Activated CD4-positive, alpha-beta memory T cell treated with anti-CD3 and anti-CD28 coated beads, Interleukin-2, amount 10 ng/mL, durations not matched to agents 7 days and 5 days (primary cell): ENCODE measurements at regions not wholly inside any gene's neighbourhood (a gene's known extent, or its start where the extent isn't known, plus 50 kb on each side); places are given as distances from the start of the nearest gene placed in this dataset.
"Not testable (repeated sequence)": the region's sequence is repeated elsewhere in the genome, so short reads cannot be mapped to it uniquely, and the experiment has no call there.

Experiments
- CTCF ChIA-PET: fragments of 350-600 bp; sonication (Branson Sonifier 250); formaldehyde crosslinking; loops from one replicate; lab custom pipeline; 2021; ENCODE audit warnings: antibody characterized with exemption, inconsistent platforms; lab: Charles Lee
- POLR2A ChIA-PET: fragments of 350-600 bp; sonication (Branson Sonifier 250); formaldehyde crosslinking; loops from one replicate; lab custom pipeline; 2021; ENCODE audit warnings: antibody characterized with exemption; lab: Charles Lee
- DNase-seq: peaks from one replicate; pipeline ENCODE4 v3.0.0-alpha.2; 2020
- H3K27ac Mint-ChIP-seq: one replicate; pipeline ENCODE4 v1.8.0; 2021; ENCODE audit warnings: mild to moderate bottlenecking, mixed read lengths
- H3K27me3 Mint-ChIP-seq: one replicate; pipeline ENCODE4 v1.8.0; 2021; ENCODE audit warnings: mixed read lengths
- H3K36me3 Mint-ChIP-seq: one replicate; pipeline ENCODE4 v1.8.0; 2021; ENCODE audit warnings: low read depth, mixed read lengths
- H3K4me1 Mint-ChIP-seq: one replicate; pipeline ENCODE4 v1.8.0; 2021; ENCODE audit warnings: mixed read lengths
- H3K4me3 Mint-ChIP-seq: one replicate; pipeline ENCODE4 v1.8.0; 2021; ENCODE audit warnings: mild to moderate bottlenecking, mixed read lengths
- H3K9me3 Mint-ChIP-seq: one replicate; pipeline ENCODE4 v1.8.0; 2021; ENCODE audit warnings: mixed read lengths

- H3K27me3 Mint-ChIP-seq, result peaks cover 9% of the 10 kb centered on the region
- H3K4me3 Mint-ChIP-seq, result peak overlapping the region; percentile 51
- H3K36me3 Mint-ChIP-seq, result no peaks in the 10 kb centered on the region
- H3K27ac Mint-ChIP-seq, result no peak overlapping the region
- peaks cover 10% of the 10 kb centered on the region for H3K4me1 Mint-ChIP-seq
- H3K9me3 Mint-ChIP-seq, result no peaks in the 10 kb centered on the region
- ChIA-PET POLR2A (no interaction called here), CTCF (no interaction called here)
- DNase-seq, result no peak
Observed at GRCh38 chr12:34126805-34127204, 104.5 kb downstream of the ALG10 start.

GRCh38 chr12:34127379-34127778 lies 105.1 kb downstream of the ALG10 start:
- H3K9me3 Mint-ChIP-seq, H3K27ac Mint-ChIP-seq, POLR2A ChIA-PET, H3K4me3 Mint-ChIP-seq, H3K36me3 Mint-ChIP-seq, CTCF ChIA-PET, DNase-seq: not testable (repeated sequence)
- Mint-ChIP-seq H3K27me3 (peaks cover 12% of the 10 kb centered on the region), H3K4me1 (peaks cover 10% of the 10 kb centered on the region)

- no peak for DNase-seq
- POLR2A ChIA-PET, result no interaction called here
- Mint-ChIP-seq H3K36me3 (no peaks in the 10 kb centered on the region), H3K4me1 (no peaks in the 10 kb centered on the region), H3K4me3 (no peak overlapping the region), H3K27ac (no peak overlapping the region), H3K27me3 (no peaks in the 10 kb centered on the region), H3K9me3 (no peaks in the 10 kb centered on the region)
- CTCF ChIA-PET, result no interaction called here
Observed at GRCh38 chr12:34142430-34142829, 120.1 kb downstream of the ALG10 start.

- CTCF ChIA-PET, result no interaction called here
- DNase-seq, result no peak
- no peaks in the 10 kb centered on the region for H3K27me3 Mint-ChIP-seq
- H3K9me3 Mint-ChIP-seq, result no peaks in the 10 kb centered on the region
- POLR2A ChIA-PET, result no interaction called here
- H3K27ac Mint-ChIP-seq, result no peak overlapping the region
- no peaks in the 10 kb centered on the region for H3K4me1 Mint-ChIP-seq
- no peaks in the 10 kb centered on the region for H3K36me3 Mint-ChIP-seq
- H3K4me3 Mint-ChIP-seq, result no peak overlapping the region
Observed at GRCh38 chr12:34151019-34151418, 128.7 kb downstream of the ALG10 start.

GRCh38 chr12:34163443-34163842 lies 141.1 kb downstream of the ALG10 start:
- no peak for DNase-seq
- no peaks in the 10 kb centered on the region for H3K9me3 Mint-ChIP-seq
- H3K27ac Mint-ChIP-seq, result no peak overlapping the region
- peaks cover 9% of the 10 kb centered on the region for H3K27me3 Mint-ChIP-seq
- no peaks in the 10 kb centered on the region for H3K36me3 Mint-ChIP-seq
- ChIA-PET CTCF (no interaction called here), POLR2A (no interaction called here)
- no peaks in the 10 kb centered on the region for H3K4me1 Mint-ChIP-seq
- H3K4me3 Mint-ChIP-seq, result no peak overlapping the region

GRCh38 chr12:34166427-34167060 lies 144.2 kb downstream of the ALG10 start:
- no peaks in the 10 kb centered on the region for H3K4me1 Mint-ChIP-seq
- no peaks in the 10 kb centered on the region for H3K27me3 Mint-ChIP-seq
- H3K36me3 Mint-ChIP-seq, result no peaks in the 10 kb centered on the region
- no peak overlapping the region for H3K27ac Mint-ChIP-seq
- POLR2A ChIA-PET, result no interaction called here
- CTCF ChIA-PET, result no interaction called here
- H3K9me3 Mint-ChIP-seq, result no peaks in the 10 kb centered on the region
- no peak for DNase-seq
- H3K4me3 Mint-ChIP-seq, result no peak overlapping the region

- CTCF ChIA-PET, H3K27ac Mint-ChIP-seq, H3K36me3 Mint-ChIP-seq, POLR2A ChIA-PET, DNase-seq, H3K4me3 Mint-ChIP-seq, H3K27me3 Mint-ChIP-seq, H3K9me3 Mint-ChIP-seq, H3K4me1 Mint-ChIP-seq: not testable (repeated sequence)
Observed at GRCh38 chr12:34168507-34168906, 146.2 kb downstream of the ALG10 start.

- Mint-ChIP-seq H3K4me1 (no peaks in the 10 kb centered on the region), H3K4me3 (no peak overlapping the region), H3K27ac (no peak overlapping the region), H3K9me3 (no peaks in the 10 kb centered on the region), H3K27me3 (peaks cover 6% of the 10 kb centered on the region), H3K36me3 (no peaks in the 10 kb centered on the region)
- no peak for DNase-seq
- ChIA-PET CTCF (no interaction called here), POLR2A (no interaction called here)
Observed at GRCh38 chr12:34186492-34186891, 164.2 kb downstream of the ALG10 start.

- peaks cover 6% of the 10 kb centered on the region for H3K27me3 Mint-ChIP-seq
- H3K36me3 Mint-ChIP-seq, result no peaks in the 10 kb centered on the region
- DNase-seq, result no peak
- POLR2A ChIA-PET, result no interaction called here
- CTCF ChIA-PET, result no interaction called here
- no peak overlapping the region for H3K27ac Mint-ChIP-seq
- H3K9me3 Mint-ChIP-seq, result no peaks in the 10 kb centered on the region
- H3K4me1 Mint-ChIP-seq, result no peaks in the 10 kb centered on the region
- no peak overlapping the region for H3K4me3 Mint-ChIP-seq
Observed at GRCh38 chr12:34188974-34189373, 166.7 kb downstream of the ALG10 start.

GRCh38 chr12:34190054-34190453 lies 167.8 kb downstream of the ALG10 start:
- POLR2A ChIA-PET, result no interaction called here
- H3K4me1 Mint-ChIP-seq, result no peaks in the 10 kb centered on the region
- H3K27me3 Mint-ChIP-seq, result peaks cover 4% of the 10 kb centered on the region
- no peak overlapping the region for H3K4me3 Mint-ChIP-seq
- H3K9me3 Mint-ChIP-seq, result no peaks in the 10 kb centered on the region
- no peak for DNase-seq
- no peak overlapping the region for H3K27ac Mint-ChIP-seq
- no peaks in the 10 kb centered on the region for H3K36me3 Mint-ChIP-seq
- CTCF ChIA-PET, result no interaction called here

- DNase-seq, result no peak
- H3K27ac Mint-ChIP-seq, result no peak overlapping the region
- H3K4me1 Mint-ChIP-seq, result no peaks in the 10 kb centered on the region
- H3K4me3 Mint-ChIP-seq, result no peak overlapping the region
- peaks cover 7% of the 10 kb centered on the region for H3K27me3 Mint-ChIP-seq
- ChIA-PET CTCF (no interaction called here), POLR2A (no interaction called here)
- H3K9me3 Mint-ChIP-seq, result no peaks in the 10 kb centered on the region
- H3K36me3 Mint-ChIP-seq, result no peaks in the 10 kb centered on the region
Observed at GRCh38 chr12:34198924-34199323, 176.6 kb downstream of the ALG10 start.

GRCh38 chr12:34203866-34204620 lies 181.7 kb downstream of the ALG10 start:
- ChIA-PET CTCF (no interaction called here), POLR2A (no interaction called here)
- no peak overlapping the region for H3K4me3 Mint-ChIP-seq
- peaks cover 3% of the 10 kb centered on the region for H3K9me3 Mint-ChIP-seq
- no peaks in the 10 kb centered on the region for H3K27me3 Mint-ChIP-seq
- no peak for DNase-seq
- no peak overlapping the region for H3K27ac Mint-ChIP-seq
- H3K36me3 Mint-ChIP-seq, result no peaks in the 10 kb centered on the region
- no peaks in the 10 kb centered on the region for H3K4me1 Mint-ChIP-seq

- no peak overlapping the region for H3K4me3 Mint-ChIP-seq
- ChIA-PET POLR2A (no interaction called here), CTCF (no interaction called here)
- H3K9me3 Mint-ChIP-seq, result peaks cover 3% of the 10 kb centered on the region
- H3K27ac Mint-ChIP-seq, result no peak overlapping the region
- DNase-seq, result no peak
- no peaks in the 10 kb centered on the region for H3K4me1 Mint-ChIP-seq
- no peaks in the 10 kb centered on the region for H3K36me3 Mint-ChIP-seq
- H3K27me3 Mint-ChIP-seq, result no peaks in the 10 kb centered on the region
Observed at GRCh38 chr12:34204830-34205285, 182.6 kb downstream of the ALG10 start.

GRCh38 chr12:34205401-34205800 lies 183.1 kb downstream of the ALG10 start:
- H3K9me3 Mint-ChIP-seq, result peaks cover 3% of the 10 kb centered on the region
- ChIA-PET POLR2A (no interaction called here), CTCF (no interaction called here)
- H3K27me3 Mint-ChIP-seq, result no peaks in the 10 kb centered on the region
- no peaks in the 10 kb centered on the region for H3K36me3 Mint-ChIP-seq
- H3K4me1 Mint-ChIP-seq, result no peaks in the 10 kb centered on the region
- H3K27ac Mint-ChIP-seq, result no peak overlapping the region
- no peak overlapping the region for H3K4me3 Mint-ChIP-seq
- DNase-seq, result no peak
